Activated naive CD4-positive, alpha-beta T cell treated with anti-CD3 and anti-CD28 coated beads, Interleukin-2, amount 10 ng/mL, durations not matched to agents 7 days and 5 days (primary cell): ENCODE measurements at regions not wholly inside any gene's neighbourhood (a gene's known extent, or its start where the extent isn't known, plus 50 kb on each side); places are given as distances from the start of the nearest gene placed in this dataset.
"Not testable (repeated sequence)": the region's sequence is repeated elsewhere in the genome, so short reads cannot be mapped to it uniquely, and the experiment has no call there.

Experiments
- CTCF ChIA-PET: fragments of 350-600 bp; sonication (Branson Sonifier 250); formaldehyde crosslinking; loops from one replicate; lab custom pipeline; 2021; ENCODE audit warnings: antibody characterized with exemption; lab: Charles Lee
- DNase-seq: peaks from one replicate; pipeline ENCODE4 v3.0.0-alpha.2; 2020
- H3K27ac Mint-ChIP-seq: one replicate; pipeline ENCODE4 v1.8.0; 2021; ENCODE audit warnings: mild to moderate bottlenecking, moderate library complexity, mixed read lengths
- H3K27me3 Mint-ChIP-seq: one replicate; pipeline ENCODE4 v1.8.0; 2021; ENCODE audit warnings: mild to moderate bottlenecking, mixed read lengths
- H3K36me3 Mint-ChIP-seq: one replicate; pipeline ENCODE4 v1.8.0; 2021; ENCODE audit warnings: mixed read lengths
- H3K4me1 Mint-ChIP-seq: one replicate; pipeline ENCODE4 v1.8.0; 2021; ENCODE audit warnings: mixed read lengths
- H3K4me3 Mint-ChIP-seq: one replicate; pipeline ENCODE4 v1.8.0; 2021; ENCODE audit warnings: mild to moderate bottlenecking, moderate library complexity, mixed read lengths
- H3K9me3 Mint-ChIP-seq: one replicate; pipeline ENCODE4 v1.8.0; 2021; ENCODE audit warnings: mixed read lengths

DNA sequence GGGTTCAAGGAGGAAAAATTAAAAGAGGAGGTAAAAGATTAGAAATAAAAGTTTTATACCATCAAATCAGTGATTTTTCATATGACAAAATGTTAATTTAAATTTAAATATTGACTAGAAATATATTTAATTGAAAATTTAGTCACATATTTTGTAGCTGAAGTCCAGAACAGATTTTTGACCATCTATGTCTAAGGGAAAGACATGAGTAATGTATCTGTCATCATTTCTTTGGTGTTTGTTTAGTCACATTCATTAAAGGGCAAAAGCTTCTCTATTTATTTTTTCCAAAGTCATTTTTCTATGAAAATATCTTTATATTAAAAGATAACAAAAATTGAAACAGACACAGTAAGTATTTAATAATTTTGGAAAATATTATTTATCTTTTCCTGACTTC is 252.0 kb upstream of the ISL1 start:
- H3K9me3 Mint-ChIP-seq, result peaks cover 4% of the 10 kb centered on the region
- H3K27ac Mint-ChIP-seq, result no peak overlapping the region
- no peak for DNase-seq
- CTCF ChIA-PET, result no interaction called here
- no peaks in the 10 kb centered on the region for H3K36me3 Mint-ChIP-seq
- no peak overlapping the region for H3K4me3 Mint-ChIP-seq
- H3K27me3 Mint-ChIP-seq, result no peaks in the 10 kb centered on the region
- H3K4me1 Mint-ChIP-seq, result no peaks in the 10 kb centered on the region

- DNase-seq, result no peak
- Mint-ChIP-seq H3K36me3 (no peaks in the 10 kb centered on the region), H3K4me1 (no peaks in the 10 kb centered on the region), H3K27me3 (no peaks in the 10 kb centered on the region), H3K9me3 (no peaks in the 10 kb centered on the region), H3K4me3 (no peak overlapping the region), H3K27ac (no peak overlapping the region)
- CTCF ChIA-PET, result no interaction called here
Measured at GRCh38 chr5:51138164-51138563, 245.1 kb upstream of the ISL1 start.

DNA sequence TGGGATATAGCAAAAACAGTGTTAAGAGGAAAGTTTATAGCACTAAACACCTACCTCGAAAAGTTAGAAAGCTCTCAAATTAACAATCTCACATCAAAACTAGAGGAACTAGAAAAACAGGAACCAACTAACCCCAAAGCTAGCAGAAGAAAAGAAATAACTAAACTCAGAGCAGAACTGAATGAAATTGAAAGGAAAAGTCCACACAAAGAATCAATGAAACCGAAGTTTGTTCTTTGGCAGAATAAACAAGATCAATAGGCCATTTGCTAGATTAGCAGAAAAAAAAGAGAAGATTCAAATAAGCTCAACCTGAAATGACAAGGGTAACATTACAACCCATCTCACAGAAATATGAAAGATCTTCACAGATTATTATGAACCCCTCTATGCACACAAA is 234.8 kb upstream of the ISL1 start:
- H3K27me3 Mint-ChIP-seq, result no peaks in the 10 kb centered on the region
- peaks cover 17% of the 10 kb centered on the region for H3K9me3 Mint-ChIP-seq
- CTCF ChIA-PET, result no interaction called here
- no peak overlapping the region for H3K27ac Mint-ChIP-seq
- H3K4me1 Mint-ChIP-seq, result no peaks in the 10 kb centered on the region
- H3K4me3 Mint-ChIP-seq, result no peak overlapping the region
- no peak for DNase-seq
- H3K36me3 Mint-ChIP-seq, result no peaks in the 10 kb centered on the region

DNA sequence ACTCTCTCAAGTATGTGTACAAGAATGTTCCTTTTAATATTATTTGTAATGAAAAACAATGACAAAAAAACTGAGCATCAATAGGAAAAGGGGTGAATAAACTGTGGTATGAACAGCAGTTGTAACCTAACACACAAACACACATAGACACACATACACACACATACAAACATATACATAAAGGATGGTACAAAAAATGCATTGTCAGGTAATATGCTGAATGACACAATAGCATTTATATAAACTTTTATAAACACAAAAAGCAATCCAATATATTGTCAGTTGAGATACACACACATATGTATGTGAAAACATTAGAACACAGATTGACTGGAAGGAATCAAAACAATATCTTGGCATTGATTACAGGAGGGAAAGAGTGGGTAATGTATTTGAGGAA is 227.0 kb upstream of the ISL1 start:
- DNase-seq, result no peak
- peaks cover 8% of the 10 kb centered on the region for H3K9me3 Mint-ChIP-seq
- CTCF ChIA-PET, result no interaction called here
- H3K36me3 Mint-ChIP-seq, result no peaks in the 10 kb centered on the region
- no peaks in the 10 kb centered on the region for H3K27me3 Mint-ChIP-seq
- H3K4me3 Mint-ChIP-seq, result no peak overlapping the region
- H3K4me1 Mint-ChIP-seq, result no peaks in the 10 kb centered on the region
- H3K27ac Mint-ChIP-seq, result no peak overlapping the region

- Mint-ChIP-seq H3K27me3 (no peaks in the 10 kb centered on the region), H3K27ac (no peak overlapping the region), H3K4me1 (no peaks in the 10 kb centered on the region), H3K36me3 (no peaks in the 10 kb centered on the region), H3K4me3 (no peak overlapping the region), H3K9me3 (peaks cover 11% of the 10 kb centered on the region)
- DNase-seq, result no peak
- CTCF ChIA-PET, result no interaction called here
Measured at GRCh38 chr5:51156838-51157237, 226.4 kb upstream of the ISL1 start.

DNA sequence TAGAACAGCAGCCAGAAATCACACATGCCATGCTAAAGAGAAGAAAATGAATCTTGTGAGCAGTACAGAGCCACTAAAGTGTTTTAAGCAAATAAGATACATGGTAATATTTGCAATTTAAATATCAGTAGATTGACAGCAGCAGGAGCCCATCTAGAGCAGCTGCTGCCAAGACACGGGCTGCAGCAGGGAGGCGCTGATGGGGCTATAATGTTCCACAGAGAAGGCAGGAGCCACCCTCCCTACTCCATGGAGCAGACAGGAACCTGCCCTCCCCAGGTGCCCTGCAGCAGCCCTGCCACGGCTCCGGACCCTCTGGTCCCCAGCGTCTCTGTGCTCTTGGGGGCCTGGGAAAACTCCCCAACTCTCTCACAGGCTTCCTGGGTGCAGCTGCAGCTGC is 224.1 kb upstream of the ISL1 start:
- Mint-ChIP-seq H3K4me3 (no peak overlapping the region), H3K4me1 (no peaks in the 10 kb centered on the region), H3K9me3 (peaks cover 23% of the 10 kb centered on the region), H3K27me3 (no peaks in the 10 kb centered on the region), H3K27ac (no peak overlapping the region), H3K36me3 (no peaks in the 10 kb centered on the region)
- DNase-seq, result no peak
- CTCF ChIA-PET, result no interaction called here

DNA sequence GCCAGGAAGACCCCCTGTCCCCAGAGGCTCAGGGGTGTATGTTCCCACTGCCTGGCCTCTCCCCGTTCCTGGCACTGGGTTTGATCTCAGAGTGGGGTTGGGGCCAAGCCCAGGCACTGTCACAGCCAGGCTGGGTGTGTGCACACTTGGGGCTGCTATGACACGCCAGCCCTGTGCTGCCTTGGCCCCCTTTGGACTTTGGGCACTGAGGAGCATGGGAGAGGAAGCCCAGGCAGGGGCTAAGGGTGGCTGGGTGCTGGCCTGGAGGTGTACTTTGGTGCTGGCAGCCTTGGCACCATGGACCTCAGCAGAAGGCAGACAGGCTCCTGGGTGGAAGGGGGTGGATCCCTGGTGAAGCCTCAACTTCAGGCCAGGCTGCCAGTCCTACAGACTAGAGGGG is 223.6 kb upstream of the ISL1 start:
- Mint-ChIP-seq H3K27ac (no peak overlapping the region), H3K9me3 (peaks cover 24% of the 10 kb centered on the region), H3K4me1 (no peaks in the 10 kb centered on the region), H3K4me3 (no peak overlapping the region), H3K36me3 (no peaks in the 10 kb centered on the region), H3K27me3 (no peaks in the 10 kb centered on the region)
- no peak for DNase-seq
- CTCF ChIA-PET, result no interaction called here

DNA sequence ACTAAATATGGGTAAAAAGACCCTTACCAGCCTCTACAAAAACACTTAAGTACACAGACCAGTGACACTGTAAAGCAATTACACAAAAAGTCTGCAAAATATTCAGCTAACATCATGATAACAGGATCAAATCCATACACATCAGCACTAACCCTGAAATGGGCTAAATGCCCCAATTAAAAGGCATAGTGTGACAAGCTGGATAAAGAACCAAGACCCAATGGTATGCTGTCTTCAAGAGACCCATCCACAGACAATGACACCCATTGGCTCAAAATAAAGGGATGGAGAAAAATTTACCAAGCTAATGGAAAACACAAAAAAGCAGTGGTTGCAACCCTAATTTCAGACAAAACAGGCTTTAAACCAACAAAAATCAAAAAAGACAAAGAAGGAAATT is 221.0 kb upstream of the ISL1 start:
- Mint-ChIP-seq H3K4me1 (no peaks in the 10 kb centered on the region), H3K36me3 (no peaks in the 10 kb centered on the region), H3K9me3 (peaks cover 24% of the 10 kb centered on the region), H3K27me3 (no peaks in the 10 kb centered on the region), H3K27ac (no peak overlapping the region), H3K4me3 (no peak overlapping the region)
- no peak for DNase-seq
- CTCF ChIA-PET, result no interaction called here

DNA sequence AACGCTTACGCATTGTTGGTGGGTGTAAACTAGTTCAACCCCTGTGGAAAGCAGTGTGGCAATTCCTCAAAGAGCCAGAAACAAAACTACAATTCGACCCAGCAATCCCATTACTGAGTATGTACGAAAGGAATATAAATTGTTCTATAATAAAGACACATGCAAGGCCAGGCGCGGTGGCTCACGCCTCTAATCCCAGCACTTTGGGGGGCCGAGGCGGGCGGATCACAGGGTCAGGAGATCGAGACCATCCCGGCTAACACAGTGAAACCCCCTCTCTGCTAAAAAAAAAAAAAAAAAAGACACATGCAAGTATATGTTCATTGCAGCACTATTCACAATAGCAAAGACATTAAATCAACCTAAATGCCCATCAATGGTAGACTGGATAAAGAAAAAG is 217.6 kb upstream of the ISL1 start:
- H3K9me3 Mint-ChIP-seq, result peaks cover 21% of the 10 kb centered on the region
- CTCF ChIA-PET, H3K36me3 Mint-ChIP-seq, DNase-seq, H3K4me1 Mint-ChIP-seq, H3K27me3 Mint-ChIP-seq, H3K4me3 Mint-ChIP-seq, H3K27ac Mint-ChIP-seq: not testable (repeated sequence)

- no peak overlapping the region for H3K27ac Mint-ChIP-seq
- no peaks in the 10 kb centered on the region for H3K9me3 Mint-ChIP-seq
- no peaks in the 10 kb centered on the region for H3K4me1 Mint-ChIP-seq
- H3K27me3 Mint-ChIP-seq, result no peaks in the 10 kb centered on the region
- H3K4me3 Mint-ChIP-seq, result no peak overlapping the region
- H3K36me3 Mint-ChIP-seq, result no peaks in the 10 kb centered on the region
- CTCF ChIA-PET, result no interaction called here
- no peak for DNase-seq
Measured at GRCh38 chr5:51172903-51173626, 210.2 kb upstream of the ISL1 start.

- Mint-ChIP-seq H3K27me3 (no peaks in the 10 kb centered on the region), H3K4me3 (no peak overlapping the region), H3K27ac (no peak overlapping the region), H3K9me3 (peaks cover 2% of the 10 kb centered on the region), H3K4me1 (no peaks in the 10 kb centered on the region), H3K36me3 (no peaks in the 10 kb centered on the region)
- CTCF ChIA-PET, result interaction anchor here (1.4 kb wide), 1 partner anchor 11 kb away, joined by 3 read pairs; no protein-coding TSS in a partner anchor
- no peak for DNase-seq
Measured at GRCh38 chr5:51181208-51181894, 201.9 kb upstream of the ISL1 start.

- no peaks in the 10 kb centered on the region for H3K27me3 Mint-ChIP-seq
- DNase-seq, result no peak
- peaks cover 2% of the 10 kb centered on the region for H3K9me3 Mint-ChIP-seq
- no peaks in the 10 kb centered on the region for H3K4me1 Mint-ChIP-seq
- H3K36me3 Mint-ChIP-seq, result no peaks in the 10 kb centered on the region
- H3K27ac Mint-ChIP-seq, result no peak overlapping the region
- CTCF ChIA-PET, result no interaction called here
- no peak overlapping the region for H3K4me3 Mint-ChIP-seq
Measured at GRCh38 chr5:51185850-51186329, 197.4 kb upstream of the ISL1 start.

DNA sequence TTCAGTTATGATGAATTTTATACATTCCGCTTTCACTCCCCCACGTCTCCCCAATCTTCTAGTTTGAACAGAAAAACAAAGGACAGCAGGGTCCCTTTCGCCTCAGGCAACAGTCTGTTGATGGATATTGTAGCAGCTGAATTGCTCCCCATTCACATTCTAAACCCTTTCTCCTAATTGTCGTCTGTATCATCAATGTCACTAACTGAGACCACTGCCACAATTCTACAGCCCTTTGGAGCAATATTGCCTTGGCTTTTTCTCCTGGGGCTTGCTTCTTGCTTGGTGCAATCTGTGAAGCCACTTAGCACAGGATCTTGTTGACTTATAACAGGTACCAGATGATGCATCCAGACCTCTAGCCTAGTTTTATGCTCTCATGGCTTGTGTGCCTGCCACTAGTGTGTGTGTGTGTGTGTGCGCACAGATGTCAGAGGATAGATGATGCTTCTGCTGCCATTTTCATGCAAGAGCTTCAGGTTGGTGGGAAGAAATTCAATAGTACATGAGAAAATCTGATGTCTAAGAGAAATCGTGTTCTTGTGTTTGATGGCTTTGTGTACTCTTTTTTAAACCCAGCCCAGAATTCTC is 195.2 kb upstream of the ISL1 start:
- H3K27ac Mint-ChIP-seq, result no peak overlapping the region
- H3K4me1 Mint-ChIP-seq, result no peaks in the 10 kb centered on the region
- no peak overlapping the region for H3K4me3 Mint-ChIP-seq
- H3K27me3 Mint-ChIP-seq, result no peaks in the 10 kb centered on the region
- no peak for DNase-seq
- H3K9me3 Mint-ChIP-seq, result peaks cover 2% of the 10 kb centered on the region
- H3K36me3 Mint-ChIP-seq, result no peaks in the 10 kb centered on the region
- CTCF ChIA-PET, result no interaction called here

DNA sequence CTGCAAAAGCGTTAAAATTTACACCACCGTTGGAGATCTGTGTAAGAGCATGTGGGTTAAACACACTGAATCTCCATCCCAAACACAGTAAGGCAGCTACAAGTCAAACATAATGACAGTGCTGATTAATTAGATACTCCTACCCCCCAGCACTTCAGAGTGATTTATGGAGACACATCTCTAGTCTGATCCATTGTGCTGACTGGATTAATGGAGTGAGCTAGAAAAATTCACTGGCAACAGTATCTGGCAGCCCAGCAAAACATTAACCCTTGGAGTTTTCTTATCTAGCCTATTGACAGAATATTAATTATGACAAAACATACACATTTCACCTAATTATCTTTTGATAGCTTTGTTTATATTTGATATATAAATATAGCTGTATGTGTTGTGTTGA is 188.6 kb upstream of the ISL1 start:
- no peak overlapping the region for H3K4me3 Mint-ChIP-seq
- no peak for DNase-seq
- no peaks in the 10 kb centered on the region for H3K4me1 Mint-ChIP-seq
- H3K27me3 Mint-ChIP-seq, result no peaks in the 10 kb centered on the region
- no peaks in the 10 kb centered on the region for H3K36me3 Mint-ChIP-seq
- no peak overlapping the region for H3K27ac Mint-ChIP-seq
- CTCF ChIA-PET, result no interaction called here
- H3K9me3 Mint-ChIP-seq, result no peaks in the 10 kb centered on the region

- H3K27me3 Mint-ChIP-seq, result no peaks in the 10 kb centered on the region
- peaks cover 3% of the 10 kb centered on the region for H3K9me3 Mint-ChIP-seq
- no peak overlapping the region for H3K4me3 Mint-ChIP-seq
- no peaks in the 10 kb centered on the region for H3K4me1 Mint-ChIP-seq
- H3K36me3 Mint-ChIP-seq, result no peaks in the 10 kb centered on the region
- DNase-seq, result no peak
- CTCF ChIA-PET, result no interaction called here
- H3K27ac Mint-ChIP-seq, result no peak overlapping the region
Measured at GRCh38 chr5:51201024-51201423, 182.2 kb upstream of the ISL1 start.
